Progenitor cell of endocrine pancreas (in vitro differentiated cells): ENCODE measurements at regions not wholly inside any gene's neighbourhood (a gene's known extent, or its start where the extent isn't known, plus 50 kb on each side); places are given as distances from the start of the nearest gene placed in this dataset.

Source experiments
- DNase-seq: peaks from one replicate; pipeline ENCODE4 v3.0.0; 2021; ENCODE audit warnings: low spot score; ENCODE audit not compliant: unreplicated experiment
- H3K27ac Mint-ChIP-seq: 2 replicates; pipeline ENCODE4 v1.8.0; 2021; ENCODE audit warnings: mild to moderate bottlenecking, moderate library complexity, mixed read lengths
- H3K27me3 Mint-ChIP-seq: 2 replicates; pipeline ENCODE4 v1.8.0; 2021; ENCODE audit warnings: mixed read lengths
- H3K36me3 Mint-ChIP-seq: 2 replicates; pipeline ENCODE4 v1.8.0; 2022; ENCODE audit warnings: mixed read lengths; ENCODE audit not compliant: insufficient read depth
- H3K4me1 Mint-ChIP-seq: 2 replicates; pipeline ENCODE4 v1.8.0; 2021; ENCODE audit warnings: low read depth, mixed read lengths
- H3K4me3 Mint-ChIP-seq: 2 replicates; pipeline ENCODE4 v1.8.0; 2021; ENCODE audit warnings: low read depth, mild to moderate bottlenecking, moderate library complexity, mixed read lengths
- H3K9me3 Mint-ChIP-seq: 2 replicates; pipeline ENCODE4 v1.8.0; 2021; ENCODE audit warnings: low read depth, mixed read lengths
- CTCF ChIP-seq: fragments of 200-600 bp; sonication (generic); IDR thresholded peaks from one replicate; pipeline ENCODE4 v1.5.0; 2021; ENCODE audit warnings: antibody characterized with exemption, mild to moderate bottlenecking; ENCODE audit not compliant: unreplicated experiment

DNA sequence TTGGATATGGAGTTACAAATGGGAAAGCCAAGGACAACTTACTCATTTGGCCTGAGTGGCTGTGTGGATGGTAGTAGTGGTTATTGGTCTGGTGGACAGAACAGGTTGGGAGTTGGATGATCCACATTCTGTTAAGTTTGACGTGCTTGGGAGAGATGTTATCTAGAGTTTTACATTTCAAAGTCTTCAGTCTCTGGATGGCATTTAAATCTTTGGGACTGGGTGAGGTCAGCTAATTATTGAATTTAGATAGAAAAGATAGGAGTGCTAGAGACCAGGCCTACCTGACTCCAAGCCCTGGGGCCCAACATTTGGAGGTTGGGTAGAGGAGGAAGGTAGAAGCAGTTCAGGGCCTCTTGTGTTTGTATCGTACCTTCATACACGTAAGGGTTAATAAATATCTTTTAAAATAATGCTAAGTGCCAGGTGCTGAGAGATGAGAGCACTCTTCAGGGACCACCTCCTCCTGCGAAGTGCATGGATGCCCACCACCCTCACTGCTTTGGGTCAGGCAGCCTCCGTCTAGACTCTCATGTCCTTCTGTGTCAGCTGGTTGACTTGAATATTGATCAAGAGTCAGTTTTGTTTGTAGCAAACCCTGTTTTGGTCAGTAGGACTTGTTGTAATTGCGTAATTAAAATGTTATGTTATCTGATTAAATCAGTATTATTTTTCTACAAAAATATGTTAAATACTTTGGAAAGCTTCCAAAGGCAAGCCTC is 460.4 kb upstream of the RGS6 start:
- no peak overlapping the region for H3K27ac Mint-ChIP-seq
- H3K36me3 Mint-ChIP-seq: peaks cover 3% of the 10 kb centered on the region
- H3K4me1 Mint-ChIP-seq: peaks cover 4% of the 10 kb centered on the region

DNA sequence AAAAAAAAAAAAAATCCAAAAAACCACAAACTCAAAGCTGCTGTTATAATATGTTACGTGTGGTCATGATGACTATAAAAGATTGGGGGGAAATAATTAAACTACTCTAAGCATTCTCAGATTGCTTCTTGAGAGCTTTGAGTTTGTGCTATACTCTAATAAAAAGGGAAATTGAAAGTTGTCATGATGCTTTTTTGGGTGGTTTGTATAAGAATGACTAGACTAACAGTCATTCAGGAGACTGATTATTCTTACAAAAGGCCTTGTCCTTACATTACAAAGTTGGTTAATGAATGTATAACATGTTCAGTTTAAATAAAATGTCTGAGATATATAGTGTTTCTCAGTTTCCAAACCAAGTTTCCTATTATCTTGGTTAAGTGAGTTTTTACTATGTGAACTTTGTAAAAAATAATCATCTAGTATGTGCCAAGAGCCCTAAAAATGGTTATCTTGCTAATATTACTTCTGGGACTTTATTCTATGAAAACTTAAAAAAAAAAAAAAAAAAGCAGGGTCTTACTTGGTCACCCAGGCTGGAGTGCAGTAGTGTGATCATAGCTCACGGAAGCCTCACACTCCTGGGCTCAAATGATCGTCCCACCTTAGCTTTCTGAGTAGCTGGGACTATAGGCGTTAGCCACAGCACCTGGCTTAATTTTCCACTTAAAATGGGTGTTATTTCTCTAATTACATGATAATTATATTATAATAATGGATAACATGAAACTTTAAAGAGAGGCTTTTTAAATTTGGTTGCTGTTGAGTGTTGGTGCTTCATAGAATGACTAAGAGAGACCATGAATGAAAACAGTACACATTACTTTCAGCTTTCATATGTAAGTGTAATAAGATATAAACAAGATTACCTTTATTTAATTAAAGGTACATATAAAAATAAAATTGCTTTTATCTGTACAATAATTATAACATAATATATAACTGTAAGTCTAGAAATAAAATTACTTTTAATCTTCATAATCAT is 459.6 kb upstream of the RGS6 start:
- peaks cover 3% of the 10 kb centered on the region for H3K9me3 Mint-ChIP-seq
- no peak for DNase-seq
- peaks cover 3% of the 10 kb centered on the region for H3K36me3 Mint-ChIP-seq
- H3K4me3 Mint-ChIP-seq: no peak overlapping the region
- peaks cover 4% of the 10 kb centered on the region for H3K4me1 Mint-ChIP-seq
- H3K27me3 Mint-ChIP-seq: no peaks in the 10 kb centered on the region
- no peak overlapping the region for H3K27ac Mint-ChIP-seq
- TF ChIP-seq CTCF: no peak

More for the DNA sequence above, 460.4 kb upstream of the RGS6 start:
- DNase-seq: no peak
- no peak for TF ChIP-seq CTCF
- H3K27me3 Mint-ChIP-seq: no peaks in the 10 kb centered on the region
- H3K4me3 Mint-ChIP-seq: no peak overlapping the region
- H3K9me3 Mint-ChIP-seq: peaks cover 3% of the 10 kb centered on the region

DNA sequence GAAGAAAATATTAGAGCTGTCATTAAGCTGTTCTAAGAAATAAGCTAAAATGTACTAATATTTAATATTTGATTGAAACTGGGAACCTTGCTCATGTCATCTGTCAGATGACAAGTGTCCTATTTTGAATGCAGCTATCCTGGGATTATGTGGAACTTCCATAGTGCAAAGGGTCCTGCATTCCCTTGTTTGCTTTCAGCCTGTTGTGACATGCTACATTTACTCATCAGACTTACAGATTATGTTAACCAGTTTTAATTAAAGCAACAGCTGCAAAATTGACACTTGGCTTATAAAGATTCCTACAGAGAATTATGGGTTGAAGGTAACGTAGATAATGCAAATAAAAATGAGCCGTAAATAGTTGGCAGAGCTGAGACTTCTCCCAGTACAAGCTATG is 458.4 kb upstream of the RGS6 start:
- H3K27me3 Mint-ChIP-seq: no peaks in the 10 kb centered on the region
- no peaks in the 10 kb centered on the region for H3K9me3 Mint-ChIP-seq

GRCh38 chr14:71474301-71475265 is 457.6 kb upstream of the RGS6 start:
- Mint-ChIP-seq H3K4me1 (peaks cover 6% of the 10 kb centered on the region), H3K4me3 (no peak overlapping the region), H3K9me3 (no peaks in the 10 kb centered on the region), H3K27ac (no peak overlapping the region), H3K36me3 (peaks cover 2% of the 10 kb centered on the region), H3K27me3 (no peaks in the 10 kb centered on the region)
- no peak for TF ChIP-seq CTCF
- no peak for DNase-seq

More for the DNA sequence above, 458.4 kb upstream of the RGS6 start:
- TF ChIP-seq CTCF: no peak
- Mint-ChIP-seq H3K36me3 (peaks cover 2% of the 10 kb centered on the region), H3K4me1 (peaks cover 6% of the 10 kb centered on the region), H3K4me3 (no peak overlapping the region), H3K27ac (no peak overlapping the region)
- no peak for DNase-seq
